ENCODE measurements at regions not wholly inside any gene's neighbourhood (a gene's known extent, or its start where the extent isn't known, plus 50 kb on each side); places are given as distances from the start of the nearest gene placed in this dataset.

GRCh38 chr1:187267827-187268226, 439.1 kb downstream of the PLA2G4A start:
- in situ Hi-C loops (cut with MboI): no loop called here
- peaks cover 7% of the 10 kb centered on the region; the same call in 1 of the 2 replicates for H3K4me1 ChIP-seq (ENCODE audit: insufficient read depth)
- no peak overlapping the region for H3K4me2 ChIP-seq (ENCODE audit: unreplicated experiment)
- 86 to 92% methylated on average over 1 of the region's 1 CpG for WGBS, 2 experiments (ENCODE audit: low coverage in 1 of 2, low lambda C conversion rate in 2 of 2, missing lambda C conversion rate in 2 of 2)
- TF ChIP-seq EZH2 (IDR thresholded peaks at IDR 0.05; ENCODE audit: insufficient read depth, poor library complexity, severe bottlenecking) (no peak), EZH2phosphoT487 (IDR thresholded peaks at IDR 0.05; ENCODE audit: insufficient read depth, low read depth) (no peak)
- no peaks in the 10 kb centered on the region for H3F3A ChIP-seq (ENCODE audit: insufficient read depth)
- no peak for DNase-seq
- no peak overlapping the region for H2AFZ ChIP-seq
- H3K79me2 ChIP-seq (ENCODE audit: insufficient read depth): no peaks in the 10 kb centered on the region
- no peak overlapping the region for H3K27ac ChIP-seq
- H3K9me3 ChIP-seq (ENCODE audit: low read depth): no peaks in the 10 kb centered on the region
- H3K9me2 ChIP-seq (ENCODE audit: insufficient read depth): no peaks in the 10 kb centered on the region
- H3K4me3 ChIP-seq: no peak overlapping the region
- no peaks in the 10 kb centered on the region for H3K36me3 ChIP-seq (ENCODE audit: low read depth)
- H3K27me3 ChIP-seq (replicated peaks; ENCODE audit: insufficient read depth): no peaks in the 10 kb centered on the region
- H3K9ac ChIP-seq: no peak overlapping the region
- H4K20me1 ChIP-seq (ENCODE audit: insufficient read depth): no peaks in the 10 kb centered on the region

GRCh38 chr1:187270256-187270655, 441.5 kb downstream of the PLA2G4A start:
- Histone ChIP-seq H3K9me3 (ENCODE audit: low read depth) (no peaks in the 10 kb centered on the region), H3K27ac (no peak overlapping the region), H3K4me3 (no peak overlapping the region), H3K79me2 (ENCODE audit: insufficient read depth) (no peaks in the 10 kb centered on the region), H3K36me3 (ENCODE audit: low read depth) (no peaks in the 10 kb centered on the region), H3K27me3 (replicated peaks; ENCODE audit: insufficient read depth) (no peaks in the 10 kb centered on the region), H3K9me2 (ENCODE audit: insufficient read depth) (no peaks in the 10 kb centered on the region), H4K20me1 (ENCODE audit: insufficient read depth) (no peaks in the 10 kb centered on the region), H3K9ac (no peak overlapping the region), H3F3A (ENCODE audit: insufficient read depth) (no peaks in the 10 kb centered on the region), H3K4me1 (ENCODE audit: insufficient read depth) (0 out of 2 replicates have a peak, but pooled peaks cover 2% of the 10 kb centered on the region), H2AFZ (no peak overlapping the region), H3K4me2 (ENCODE audit: unreplicated experiment) (no peak overlapping the region)
- no peak for TF ChIP-seq EZH2 (IDR thresholded peaks at IDR 0.05; ENCODE audit: insufficient read depth, poor library complexity, severe bottlenecking)
- no peak for DNase-seq
- 78 to 82% methylated on average over 5 of the region's 5 CpGs for WGBS, 2 experiments (ENCODE audit: low coverage in 1 of 2, low lambda C conversion rate in 2 of 2, missing lambda C conversion rate in 2 of 2)
- in situ Hi-C loops (cut with MboI): no loop called here

DNA sequence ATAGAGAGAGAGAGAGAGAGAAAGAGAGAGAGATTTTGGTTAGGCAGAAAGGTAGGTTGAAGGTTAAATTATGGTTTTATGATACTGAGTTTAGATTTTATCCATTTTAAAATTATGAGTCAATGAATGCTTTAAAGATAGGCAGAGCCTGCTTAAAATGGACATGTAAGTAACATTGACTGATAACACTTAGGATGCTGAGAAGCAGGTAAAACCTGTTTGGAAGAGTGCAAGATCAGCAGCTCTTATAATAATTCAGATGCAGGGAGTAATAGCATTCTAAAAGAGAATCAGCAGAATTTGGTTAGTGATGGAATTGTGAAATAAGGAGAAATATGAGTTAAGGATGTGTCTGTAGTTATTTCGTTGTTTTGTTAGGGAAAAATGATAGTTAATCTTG, 446.6 kb downstream of the PLA2G4A start:
- DNase-seq: no peak
- in situ Hi-C loops (cut with MboI): no loop called here
- H4K20me1 ChIP-seq (ENCODE audit: insufficient read depth): no peaks in the 10 kb centered on the region
- H3K4me2 ChIP-seq (ENCODE audit: unreplicated experiment): no peak overlapping the region
- H3K9me3 ChIP-seq (ENCODE audit: low read depth): no peaks in the 10 kb centered on the region
- H3K27me3 ChIP-seq (replicated peaks; ENCODE audit: insufficient read depth): no peaks in the 10 kb centered on the region
- no peak overlapping the region for H2AFZ ChIP-seq
- H3K4me1 ChIP-seq (ENCODE audit: insufficient read depth): no peaks in the 10 kb centered on the region
- no peak overlapping the region for H3K9ac ChIP-seq
- H3K4me3 ChIP-seq: no peak overlapping the region
- no peak overlapping the region for H3K27ac ChIP-seq
- 88 to 93% methylated on average over 1 of the region's 1 CpG for WGBS, 2 experiments (ENCODE audit: low coverage in 1 of 2, low lambda C conversion rate in 2 of 2, missing lambda C conversion rate in 2 of 2)
- no peaks in the 10 kb centered on the region for H3K9me2 ChIP-seq (ENCODE audit: insufficient read depth)
- TF ChIP-seq EZH2 (IDR thresholded peaks at IDR 0.05; ENCODE audit: insufficient read depth, poor library complexity, severe bottlenecking) (no peak), EZH2phosphoT487 (IDR thresholded peaks at IDR 0.05; ENCODE audit: insufficient read depth, low read depth) (no peak)
- no peaks in the 10 kb centered on the region for H3F3A ChIP-seq (ENCODE audit: insufficient read depth)
- no peaks in the 10 kb centered on the region for H3K79me2 ChIP-seq (ENCODE audit: insufficient read depth)
- no peaks in the 10 kb centered on the region for H3K36me3 ChIP-seq (ENCODE audit: low read depth)

GRCh38 chr1:187275985-187276575, 447.3 kb downstream of the PLA2G4A start:
- in situ Hi-C loops (cut with MboI): no loop called here
- WGBS, 2 experiments (ENCODE audit: low coverage in 1 of 2, low lambda C conversion rate in 2 of 2, missing lambda C conversion rate in 2 of 2): 86 to 88% methylated on average over 4 of the region's 4 CpGs
- H3K9me3 ChIP-seq (ENCODE audit: low read depth): no peaks in the 10 kb centered on the region

DNA sequence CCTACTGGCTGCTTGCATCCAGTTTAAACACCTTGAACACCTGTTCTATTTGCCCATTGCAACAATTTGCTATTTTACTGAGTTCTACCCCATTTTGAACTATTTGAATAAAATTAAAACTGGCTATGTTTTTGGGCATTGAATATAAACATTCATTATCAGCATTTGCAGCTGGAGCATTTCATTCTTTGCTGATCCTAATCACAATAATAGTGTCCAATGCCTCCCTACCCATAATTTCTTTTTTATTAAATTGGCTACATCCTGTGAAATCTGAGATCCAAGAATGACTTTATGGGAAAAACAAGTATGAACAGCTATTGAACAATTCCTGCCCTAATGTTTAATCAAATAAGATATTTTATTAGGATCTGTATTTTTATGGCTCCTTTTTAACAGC, 447.9 kb downstream of the PLA2G4A start:
- Histone ChIP-seq H3K4me2 (ENCODE audit: unreplicated experiment) (no peak overlapping the region), H3K27ac (no peak overlapping the region), H4K20me1 (ENCODE audit: insufficient read depth) (no peaks in the 10 kb centered on the region), H3K79me2 (ENCODE audit: insufficient read depth) (no peaks in the 10 kb centered on the region), H3F3A (ENCODE audit: insufficient read depth) (no peaks in the 10 kb centered on the region), H3K4me3 (no peak overlapping the region), H3K9ac (no peak overlapping the region), H3K9me3 (ENCODE audit: low read depth) (no peaks in the 10 kb centered on the region), H3K4me1 (ENCODE audit: insufficient read depth) (no peaks in the 10 kb centered on the region), H3K9me2 (ENCODE audit: insufficient read depth) (no peaks in the 10 kb centered on the region), H2AFZ (no peak overlapping the region), H3K27me3 (replicated peaks; ENCODE audit: insufficient read depth) (no peaks in the 10 kb centered on the region), H3K36me3 (ENCODE audit: low read depth) (no peaks in the 10 kb centered on the region)
- no peak for DNase-seq
- in situ Hi-C loops (cut with MboI): no loop called here
- TF ChIP-seq EZH2phosphoT487 (IDR thresholded peaks at IDR 0.05; ENCODE audit: insufficient read depth, low read depth) (no peak), EZH2 (IDR thresholded peaks at IDR 0.05; ENCODE audit: insufficient read depth, poor library complexity, severe bottlenecking) (no peak)

More at GRCh38 chr1:187275985-187276575, 447.3 kb downstream of the PLA2G4A start:
- H2AFZ ChIP-seq: no peak overlapping the region
- no peak for TF ChIP-seq EZH2 (IDR thresholded peaks at IDR 0.05; ENCODE audit: insufficient read depth, poor library complexity, severe bottlenecking)
- TF ChIP-seq EZH2phosphoT487 (IDR thresholded peaks at IDR 0.05; ENCODE audit: insufficient read depth, low read depth): no peak
- no peaks in the 10 kb centered on the region for H3F3A ChIP-seq (ENCODE audit: insufficient read depth)
- no peaks in the 10 kb centered on the region for H4K20me1 ChIP-seq (ENCODE audit: insufficient read depth)
- H3K4me3 ChIP-seq: no peak overlapping the region
- H3K27ac ChIP-seq: no peak overlapping the region
- no peaks in the 10 kb centered on the region for H3K27me3 ChIP-seq (replicated peaks; ENCODE audit: insufficient read depth)
- H3K9me2 ChIP-seq (ENCODE audit: insufficient read depth): no peaks in the 10 kb centered on the region
- H3K4me2 ChIP-seq (ENCODE audit: unreplicated experiment): no peak overlapping the region
- H3K4me1 ChIP-seq (ENCODE audit: insufficient read depth): no peaks in the 10 kb centered on the region
- no peak overlapping the region for H3K9ac ChIP-seq
- no peaks in the 10 kb centered on the region for H3K36me3 ChIP-seq (ENCODE audit: low read depth)
- DNase-seq: no peak
- H3K79me2 ChIP-seq (ENCODE audit: insufficient read depth): no peaks in the 10 kb centered on the region
